Fibroblast of skin of back (primary cell): ENCODE measurements at regions not wholly inside any gene's neighbourhood (a gene's known extent, or its start where the extent isn't known, plus 50 kb on each side); places are given as distances from the start of the nearest gene placed in this dataset.
"Not testable (repeated sequence)": the region's sequence is repeated elsewhere in the genome, so short reads cannot be mapped to it uniquely, and the experiment has no call there.

Source experiments
- DNase-seq: peaks from one replicate; pipeline ENCODE4 v3.0.0-alpha.2; 2013

- no peak for DNase-seq
Measured at GRCh38 chr14:105711044-105711620, 184.7 kb downstream of the TMEM121 start.

- DNase-seq, result no peak
Measured at GRCh38 chr14:105711841-105712460, 185.6 kb downstream of the TMEM121 start.

DNA sequence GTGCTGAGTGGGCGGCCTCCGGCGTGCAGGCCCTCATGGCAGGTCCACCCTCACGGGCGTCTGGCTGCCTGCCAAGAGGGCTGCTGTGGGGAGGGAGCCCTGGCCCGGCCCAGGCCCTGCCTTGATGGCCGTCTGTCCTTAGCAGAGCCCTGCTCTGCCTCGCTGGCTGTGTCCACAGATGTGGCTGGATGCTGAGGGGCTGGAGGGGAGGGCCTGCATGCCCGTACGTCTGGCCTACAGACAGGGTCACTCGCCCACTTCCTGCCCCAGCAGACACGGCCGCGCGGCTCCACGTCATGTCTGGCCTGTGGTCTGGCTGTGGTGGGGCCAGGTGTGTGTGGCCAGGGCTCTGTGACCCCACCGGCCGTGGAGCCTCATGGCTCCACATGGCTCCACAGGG lies 186.3 kb downstream of the TMEM121 start:
- not testable (repeated sequence) for DNase-seq

GRCh38 chr14:105713160-105713559 lies 186.8 kb downstream of the TMEM121 start:
- DNase-seq, result not testable (repeated sequence)

DNA sequence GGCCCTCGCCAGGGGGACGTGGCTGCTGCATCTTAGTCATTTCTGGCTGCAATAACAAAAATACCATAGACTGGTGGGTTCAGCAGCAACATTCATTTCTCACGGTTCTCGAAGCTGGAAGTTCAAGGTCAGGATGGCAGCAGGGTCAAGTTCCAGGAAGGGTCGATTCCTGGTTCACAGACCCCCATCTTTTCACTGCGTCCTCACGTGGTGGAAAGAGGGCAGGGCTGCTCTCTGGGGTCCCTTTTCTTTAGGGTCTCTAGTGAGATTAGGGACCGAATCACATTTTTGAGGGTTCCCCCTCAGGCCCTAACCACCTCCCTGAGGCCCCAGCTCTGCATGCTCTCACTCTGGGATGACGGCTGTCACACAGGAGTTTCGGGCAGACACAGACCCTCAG lies 187.5 kb downstream of the TMEM121 start:
- not testable (repeated sequence) for DNase-seq

GRCh38 chr14:105718787-105719186 lies 192.4 kb downstream of the TMEM121 start:
- not testable (repeated sequence) for DNase-seq

GRCh38 chr14:105720106-105720505 lies 193.7 kb downstream of the TMEM121 start:
- DNase-seq, result not testable (repeated sequence)

GRCh38 chr14:105720852-105721601 lies 194.6 kb downstream of the TMEM121 start:
- not testable (repeated sequence) for DNase-seq

DNA sequence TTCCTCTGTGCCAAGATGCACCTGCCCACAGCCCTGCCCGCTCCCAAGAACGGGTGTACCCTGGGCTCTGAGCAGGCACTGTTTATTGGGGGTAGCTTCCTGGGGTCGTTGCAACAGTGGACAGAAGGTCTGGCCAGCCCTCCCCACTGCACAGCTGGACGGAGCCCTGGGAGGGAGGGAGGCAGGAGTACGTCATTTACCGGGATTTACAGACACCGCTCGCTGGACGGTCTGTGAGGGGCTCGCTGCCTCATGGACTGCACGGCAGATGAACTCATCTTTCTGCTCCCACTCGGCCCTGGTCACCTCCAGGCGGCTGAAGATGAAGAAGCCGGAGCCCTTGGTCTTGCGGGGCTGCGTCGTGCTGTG lies 195.2 kb downstream of the TMEM121 start:
- not testable (repeated sequence) for DNase-seq

- not testable (repeated sequence) for DNase-seq
Measured at GRCh38 chr14:105721996-105722709, 195.8 kb downstream of the TMEM121 start.

- not testable (repeated sequence) for DNase-seq
Measured at GRCh38 chr14:105723271-105723670, 196.9 kb downstream of the TMEM121 start.

GRCh38 chr14:105723776-105724175 lies 197.4 kb downstream of the TMEM121 start:
- DNase-seq, result not testable (repeated sequence)

DNA sequence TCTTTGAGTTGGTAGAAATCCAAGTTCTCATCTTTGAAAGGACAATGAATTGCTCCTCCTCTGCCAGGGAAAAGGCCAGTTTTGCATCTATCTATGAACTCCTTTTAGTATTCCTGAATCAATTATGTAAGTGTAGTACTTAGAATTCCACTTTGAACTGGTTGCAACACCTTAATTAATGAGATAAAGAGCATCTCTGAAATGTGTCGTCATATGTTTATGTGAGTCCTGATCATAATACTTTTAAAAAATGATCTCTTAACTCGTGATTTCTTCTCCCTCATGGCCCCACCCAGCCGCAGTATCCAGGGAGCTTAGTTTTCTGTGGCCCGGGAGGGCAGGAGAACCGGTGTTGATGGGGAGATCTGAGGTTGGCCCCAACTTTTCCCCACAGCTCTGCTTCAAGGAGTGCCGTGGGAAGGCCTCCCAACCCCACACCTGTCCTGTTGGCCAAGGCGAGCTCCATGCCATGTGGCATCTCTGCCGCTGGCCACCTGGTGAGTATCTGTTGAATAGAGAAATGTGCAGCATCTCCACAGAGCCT lies 203.5 kb downstream of the TMEM121 start:
- DNase-seq, result not testable (repeated sequence)

DNA sequence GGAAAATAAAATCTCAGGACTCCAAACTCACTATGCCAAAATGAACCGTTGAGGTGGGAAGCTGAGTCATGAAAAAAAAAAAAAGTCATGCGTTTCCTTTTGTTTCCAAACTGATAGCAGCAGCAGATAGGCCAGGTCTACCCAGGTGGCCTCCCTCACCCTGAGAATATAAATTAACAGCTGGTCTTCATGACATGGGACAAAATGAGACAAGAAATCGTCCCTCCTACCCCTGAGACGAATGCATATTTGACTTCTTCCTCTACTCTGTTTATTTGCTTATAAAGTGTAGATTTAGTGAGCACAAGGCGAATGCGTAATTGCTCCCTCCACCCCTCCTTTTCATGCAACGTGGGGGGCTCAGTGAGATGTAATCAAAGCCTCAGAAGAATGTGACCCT lies 204.3 kb downstream of the TMEM121 start:
- not testable (repeated sequence) for DNase-seq

DNA sequence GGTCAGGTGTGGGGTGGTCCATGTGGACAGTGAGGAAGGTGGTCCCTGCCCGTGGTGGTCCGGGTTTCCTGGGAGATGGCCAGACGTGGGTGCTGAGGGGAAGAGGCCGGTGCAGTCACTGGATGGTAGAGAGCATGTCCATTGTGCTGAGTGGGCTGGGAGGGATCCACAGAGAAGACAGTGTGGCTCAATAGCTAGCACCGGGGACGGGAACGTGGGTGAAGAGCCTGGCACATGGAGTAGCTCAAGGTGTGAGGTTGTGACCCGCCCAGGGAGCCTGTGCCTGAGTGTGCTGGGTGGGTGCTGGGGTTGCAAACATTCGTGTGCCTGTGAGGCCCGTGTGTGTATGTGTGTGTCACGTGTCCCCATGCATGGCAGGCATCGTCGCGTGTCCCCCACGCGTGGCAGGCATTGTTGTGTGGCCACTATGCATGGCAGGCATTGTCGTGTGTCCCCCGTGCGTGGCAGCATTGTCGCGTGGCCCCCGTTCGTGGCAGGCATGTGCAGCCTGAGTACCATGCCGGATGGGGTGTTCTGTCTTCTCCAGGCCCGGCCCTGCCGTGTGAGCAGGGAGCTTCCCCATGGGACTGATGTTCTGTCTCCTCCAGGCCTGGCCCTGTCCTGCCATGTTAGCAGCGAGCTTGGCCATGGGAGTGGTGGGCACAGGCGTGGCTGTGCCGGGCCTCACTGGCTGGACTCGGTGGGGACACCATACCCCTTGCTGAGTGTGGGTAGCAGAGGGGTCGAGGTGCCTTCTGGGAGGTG lies 205.0 kb downstream of the TMEM121 start:
- DNase-seq, result not testable (repeated sequence)

DNA sequence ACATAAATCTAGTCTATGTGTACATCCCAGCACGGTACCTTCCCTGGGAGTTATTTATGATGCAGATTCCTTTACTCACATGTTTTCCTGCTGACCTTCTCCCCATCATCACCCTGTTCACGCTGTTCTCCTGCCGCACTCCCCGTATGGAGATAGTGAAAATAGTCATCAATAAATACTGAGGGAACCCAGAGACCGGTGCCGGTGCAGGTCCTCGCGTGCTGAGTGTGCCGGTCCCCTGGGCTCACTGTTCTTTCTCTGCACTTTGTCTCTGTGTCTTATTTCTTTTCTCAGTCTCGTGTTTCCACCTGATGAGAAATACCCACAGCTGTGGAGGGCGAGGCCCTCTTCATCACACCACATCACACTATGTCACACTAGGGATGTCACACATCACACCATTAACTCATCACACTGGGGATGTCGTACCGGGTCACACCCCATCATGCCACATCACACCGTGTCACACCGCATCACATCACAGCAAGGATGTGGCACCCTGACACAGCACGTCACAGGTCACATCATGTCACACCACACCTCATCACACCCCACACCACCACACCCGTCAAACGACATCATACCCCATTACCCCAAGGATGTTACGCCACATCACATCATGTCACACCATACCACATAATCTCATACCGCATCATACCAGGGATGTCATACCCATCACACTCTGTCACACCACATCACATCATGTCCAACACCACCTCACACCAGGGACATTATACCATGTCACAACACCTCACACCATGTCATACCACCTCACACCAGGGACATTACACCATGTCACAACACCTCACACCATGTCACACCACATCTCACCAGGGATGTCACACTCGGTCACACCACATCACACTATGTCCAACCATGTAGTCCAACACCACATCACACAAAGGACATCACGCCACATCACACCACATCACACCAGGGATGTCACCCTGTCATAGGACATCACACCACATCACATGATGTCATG lies 207.0 kb downstream of the TMEM121 start:
- DNase-seq, result no peak

DNA sequence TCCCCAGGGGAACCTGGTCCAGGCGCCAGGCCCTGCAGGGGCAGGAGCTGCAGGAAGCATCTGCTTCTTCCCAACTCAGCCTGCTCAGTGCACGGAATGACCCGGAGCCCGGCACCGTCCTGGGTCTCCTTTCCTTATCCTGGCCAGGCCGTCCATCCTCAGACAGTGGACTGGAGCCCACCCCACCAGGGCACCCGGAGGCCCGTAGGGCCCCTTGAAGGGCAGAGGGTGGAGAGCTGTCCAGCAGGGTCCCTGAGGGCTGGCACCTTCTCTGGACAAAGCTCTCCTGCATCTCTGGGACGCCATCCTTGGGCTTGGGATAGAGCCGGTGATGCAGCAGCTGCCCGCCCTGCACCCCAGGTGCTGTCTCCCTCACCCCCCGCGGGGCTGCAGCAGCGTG lies 207.9 kb downstream of the TMEM121 start:
- not testable (repeated sequence) for DNase-seq

DNA sequence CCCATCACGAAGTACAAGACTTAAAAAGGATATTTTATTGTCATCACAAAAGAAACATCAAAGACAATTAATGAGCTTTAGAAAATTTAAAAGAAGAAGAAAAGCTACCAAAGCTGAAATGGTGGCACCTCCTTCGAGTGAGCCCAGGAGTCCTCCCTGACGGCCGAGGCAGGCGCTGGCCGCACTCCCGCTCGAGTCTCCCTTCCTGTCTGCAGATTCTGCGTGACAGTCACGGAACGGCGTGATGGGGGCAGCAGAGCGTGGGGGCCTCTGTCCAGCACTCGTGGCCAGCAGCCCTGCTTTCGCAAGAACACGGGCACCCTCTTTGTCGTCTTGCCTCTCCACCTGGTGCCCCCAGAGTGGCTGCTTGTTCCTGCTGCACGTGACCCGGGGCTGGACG lies 209.9 kb downstream of the TMEM121 start:
- DNase-seq, result not testable (repeated sequence)

GRCh38 chr14:105737504-105738246 lies 211.3 kb downstream of the TMEM121 start:
- no peak for DNase-seq

DNA sequence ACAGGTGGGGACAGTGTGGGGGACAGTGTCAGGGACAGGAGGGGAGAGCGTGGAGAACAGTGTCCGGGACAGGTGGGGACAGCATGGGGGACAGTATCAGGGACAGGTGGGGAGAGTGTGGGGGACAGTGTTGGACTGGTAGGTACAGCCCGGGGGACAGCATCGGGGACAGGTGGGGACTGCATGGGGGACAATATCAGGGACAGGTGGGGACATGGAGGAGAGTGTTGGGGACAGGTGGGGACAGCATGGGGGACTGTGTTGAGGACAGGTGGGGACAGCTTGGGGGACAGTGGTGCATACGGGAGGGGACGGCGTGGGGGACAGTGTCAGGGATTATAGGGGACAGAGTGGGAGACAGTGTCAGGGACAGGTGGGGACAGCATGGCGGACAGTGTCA lies 212.3 kb downstream of the TMEM121 start:
- no peak for DNase-seq
